Daoy (cell line): ENCODE measurements at regions not wholly inside any gene's neighbourhood (a gene's known extent, or its start where the extent isn't known, plus 50 kb on each side); places are given as distances from the start of the nearest gene placed in this dataset.
A peak's percentile ranks its signal among the peaks of the same experiment; 100 is the strongest.
"Not testable (repeated sequence)": the region's sequence is repeated elsewhere in the genome, so short reads cannot be mapped to it uniquely, and the experiment has no call there.

Experiments
- DNase-seq: peaks from one replicate; pipeline ENCODE4 v3.0.0-alpha.2; 2015; ENCODE audit warnings: low read depth

DNA sequence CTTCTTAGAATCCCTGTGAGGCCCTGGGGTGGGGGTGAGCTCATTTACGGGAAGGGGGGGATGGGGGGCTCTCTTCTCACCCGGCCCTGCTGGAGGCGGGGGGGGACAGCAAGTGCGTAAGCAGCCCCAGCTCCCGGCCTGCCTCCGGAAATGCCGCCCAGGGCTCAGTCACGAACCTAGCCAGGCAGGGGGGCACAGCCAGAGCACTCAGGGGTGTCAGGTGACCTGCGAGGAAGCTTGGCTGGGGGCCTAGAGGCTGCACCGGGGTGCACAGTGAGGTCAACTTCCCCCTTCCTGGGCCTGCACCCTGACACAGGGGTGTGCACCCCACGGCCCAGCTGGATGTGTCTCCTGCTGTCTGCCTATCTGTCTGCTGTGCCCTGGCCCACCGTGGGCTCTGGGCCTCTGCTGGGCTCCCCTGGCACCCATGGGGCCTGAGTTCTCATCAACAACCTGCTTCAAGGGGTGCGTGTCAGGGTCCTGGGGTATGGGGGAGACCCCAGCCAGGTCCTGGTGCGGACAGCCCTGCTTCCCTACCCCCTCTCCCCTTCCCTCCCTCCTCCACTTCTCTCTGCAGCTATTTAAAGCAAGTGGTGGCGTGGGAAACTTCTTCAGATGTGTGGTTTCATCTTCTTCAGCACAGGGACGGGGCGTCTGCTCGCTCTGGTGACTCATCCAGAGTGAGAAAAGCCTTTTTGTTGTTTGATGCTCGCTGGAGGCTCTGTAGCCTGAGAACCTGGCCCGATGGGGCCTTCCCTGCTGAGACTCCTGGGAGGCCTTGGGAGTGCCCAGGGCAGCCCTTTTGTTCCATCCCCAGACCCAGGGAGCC, 92.5 kb upstream of the RUNX3 start:
- peak; percentile 98 for DNase-seq

DNA sequence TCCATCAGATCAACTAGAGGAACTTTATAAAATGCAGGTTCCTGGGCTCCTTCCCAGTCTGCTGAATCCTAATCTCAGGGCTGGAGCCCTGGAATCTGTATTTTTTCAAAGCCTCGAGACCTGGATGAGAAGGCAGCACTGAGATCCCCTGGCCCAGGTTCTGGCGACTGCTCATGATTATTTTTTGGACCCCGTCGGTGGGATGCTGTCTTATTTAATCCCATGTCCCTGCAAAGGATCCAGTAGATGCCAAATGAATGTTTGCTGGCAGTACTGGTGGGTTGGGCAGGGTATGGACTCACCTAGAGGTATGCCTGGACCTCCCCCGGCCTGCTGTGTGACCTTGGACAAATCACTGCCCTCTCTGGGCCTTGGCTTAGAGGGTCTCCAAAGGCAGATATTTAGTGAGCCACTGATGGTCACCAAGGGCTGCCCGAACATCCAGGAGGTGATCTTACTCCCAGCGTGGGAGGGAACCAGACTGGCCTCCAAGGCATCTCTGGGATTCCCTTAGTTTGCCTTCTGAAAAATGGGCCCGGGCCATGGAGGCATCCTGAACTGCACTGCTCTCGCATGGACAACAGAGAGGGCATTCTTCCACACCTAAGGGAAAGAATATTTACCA, 91.6 kb upstream of the RUNX3 start:
- DNase-seq, result no peak

DNA sequence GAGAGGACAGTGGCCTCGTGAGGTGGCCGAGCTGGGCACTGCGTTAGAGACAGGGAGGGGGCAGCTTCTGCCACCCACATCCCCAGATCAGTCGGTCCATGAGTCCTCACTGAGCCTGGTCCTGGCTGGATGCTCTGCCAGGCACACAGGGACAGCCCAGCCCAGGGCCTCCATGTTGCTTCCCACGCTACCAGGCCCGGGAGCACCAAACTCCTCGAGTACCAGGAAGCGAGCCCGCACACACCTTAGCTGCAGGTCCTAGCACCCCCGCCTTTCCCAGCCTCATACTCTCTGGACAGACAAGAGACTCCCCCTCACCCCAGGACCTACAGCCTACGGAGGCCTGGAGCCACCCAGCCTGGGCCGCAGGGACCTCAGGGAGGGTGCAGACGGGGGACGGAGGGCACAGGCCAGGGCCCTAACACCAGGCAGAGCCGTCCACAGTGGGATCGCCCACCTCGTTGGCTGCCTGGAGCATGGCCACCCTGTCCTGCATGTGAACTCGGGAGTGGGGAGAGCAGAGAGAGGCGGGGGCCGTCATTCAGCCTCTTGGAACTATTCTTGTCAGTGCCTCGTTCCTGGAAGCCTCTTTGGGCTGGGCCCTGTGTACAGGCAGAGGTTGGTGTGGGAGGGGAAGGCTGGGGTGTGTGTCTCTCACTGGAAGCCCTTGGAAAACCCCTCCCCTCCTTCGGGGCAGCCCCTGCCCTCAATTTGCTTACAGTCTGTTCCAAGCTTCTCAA, 90.9 kb upstream of the RUNX3 start:
- DNase-seq, result no peak

DNA sequence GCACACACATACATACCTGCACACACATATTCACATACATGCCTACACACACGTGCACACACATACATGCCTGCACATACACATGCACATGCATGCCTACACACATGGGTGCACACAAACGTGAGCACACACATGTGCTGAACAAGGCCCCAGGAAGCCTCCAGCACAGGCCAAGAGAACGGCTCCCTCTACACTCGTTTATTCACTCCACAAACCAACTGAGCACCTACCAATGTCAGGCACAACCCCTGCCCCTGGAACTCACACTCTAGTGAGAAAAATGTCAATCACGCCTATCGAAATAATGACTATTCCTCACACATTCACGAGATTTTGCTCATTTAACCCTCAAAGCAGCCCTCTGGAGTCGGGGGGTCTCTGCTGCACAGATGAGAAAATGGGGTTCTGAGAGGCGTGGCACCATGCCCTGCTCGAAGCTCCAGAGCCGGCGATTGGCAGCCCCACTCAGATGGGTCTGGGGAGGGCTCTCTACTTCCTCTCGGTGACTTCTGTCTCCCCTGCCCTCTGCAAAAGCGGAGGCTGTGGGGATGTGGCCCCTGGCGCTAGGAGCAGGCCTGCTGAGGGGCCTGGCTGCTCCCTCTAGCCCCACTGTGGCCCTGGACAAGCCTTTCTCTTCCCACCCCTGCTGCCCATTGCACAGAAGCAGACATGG, 90.2 kb upstream of the RUNX3 start:
- no peak for DNase-seq

GRCh38 chr1:25019337-25020172, 89.5 kb upstream of the RUNX3 start:
- DNase-seq, result no peak

- DNase-seq, result no peak
Observed at GRCh38 chr1:25018943-25019336, 88.9 kb upstream of the RUNX3 start.

- no peak for DNase-seq
Observed at GRCh38 chr1:25018110-25018735, 88.1 kb upstream of the RUNX3 start.

DNA sequence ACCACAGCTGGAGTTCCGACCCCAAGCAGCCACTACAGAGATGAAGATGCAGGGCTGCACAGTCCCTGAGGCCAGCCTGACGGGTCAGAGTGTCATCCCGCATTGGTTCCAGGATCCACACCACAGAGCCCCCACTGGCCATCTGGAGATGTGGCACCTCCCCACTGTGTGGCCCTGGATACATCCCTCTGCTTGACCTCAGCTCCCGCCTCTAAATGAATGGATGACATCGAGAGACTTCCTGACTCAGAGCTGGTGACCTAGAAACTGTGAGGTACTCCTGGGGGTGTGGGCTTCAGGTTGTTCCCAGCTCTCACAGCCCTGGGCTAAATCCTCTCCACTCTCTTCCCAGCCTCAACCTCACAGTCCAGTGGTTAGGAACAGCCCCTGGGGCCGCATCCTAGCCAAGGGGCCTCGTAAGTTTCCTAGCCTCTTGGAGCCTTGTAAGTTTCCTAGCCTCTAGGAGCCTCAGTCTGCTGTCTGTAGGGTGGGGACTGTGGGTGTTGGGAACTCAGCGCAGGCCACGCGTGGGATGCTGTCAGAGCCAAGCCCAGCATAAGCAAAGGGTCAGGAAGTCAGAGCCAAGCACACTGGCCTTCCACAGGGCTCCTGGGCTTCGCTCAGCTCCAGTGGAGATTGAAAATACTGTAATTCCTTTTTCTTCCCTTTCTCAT, 87.5 kb upstream of the RUNX3 start:
- DNase-seq, result peak; percentile 57

DNA sequence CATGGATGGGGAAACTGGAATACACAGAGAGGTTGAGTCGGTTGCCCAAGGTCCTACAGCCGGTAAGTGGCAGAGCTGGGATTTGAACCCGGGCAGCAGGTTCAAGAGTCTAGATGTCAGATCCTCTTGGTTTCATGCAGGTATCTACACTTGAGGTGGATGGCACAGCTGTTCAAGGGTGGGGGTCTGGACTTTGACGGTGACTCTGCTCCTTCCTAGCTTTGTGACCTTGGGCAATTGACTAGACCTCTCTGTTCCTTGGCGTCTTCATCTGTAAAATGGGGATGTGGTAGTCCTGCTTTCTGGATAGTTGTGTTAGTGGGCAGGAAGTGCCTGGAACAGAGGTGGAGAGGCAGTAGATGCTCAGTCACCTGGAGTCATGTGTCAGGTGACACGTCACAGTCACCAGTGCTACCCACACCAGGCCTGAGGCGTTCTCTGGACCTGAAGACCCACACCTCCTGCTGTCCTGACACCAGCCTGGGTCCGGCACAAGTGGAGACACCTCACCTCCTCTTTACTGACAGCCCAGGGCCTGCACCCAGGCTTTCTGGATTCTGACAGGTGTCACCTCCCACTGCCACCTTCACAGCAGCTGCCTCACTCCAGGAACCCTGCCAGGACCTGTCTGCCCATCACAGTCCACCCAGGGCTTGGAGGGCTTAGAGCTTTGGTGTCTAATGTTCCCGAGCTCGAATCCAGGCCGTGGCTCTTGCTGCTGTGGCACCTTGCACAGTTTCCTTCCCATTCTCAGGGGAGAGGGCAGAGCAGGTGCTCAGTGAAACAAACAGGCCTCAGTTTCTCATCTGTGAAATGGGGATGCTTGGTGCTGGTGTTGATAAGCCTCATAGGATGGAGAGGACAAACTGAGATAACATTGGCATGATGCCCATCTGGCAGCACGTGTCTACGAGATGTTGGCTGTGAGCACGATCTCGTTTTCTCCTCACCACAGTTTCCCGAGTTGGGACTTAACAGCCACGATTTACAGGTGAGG, 83.2 kb upstream of the RUNX3 start:
- no peak for DNase-seq

DNA sequence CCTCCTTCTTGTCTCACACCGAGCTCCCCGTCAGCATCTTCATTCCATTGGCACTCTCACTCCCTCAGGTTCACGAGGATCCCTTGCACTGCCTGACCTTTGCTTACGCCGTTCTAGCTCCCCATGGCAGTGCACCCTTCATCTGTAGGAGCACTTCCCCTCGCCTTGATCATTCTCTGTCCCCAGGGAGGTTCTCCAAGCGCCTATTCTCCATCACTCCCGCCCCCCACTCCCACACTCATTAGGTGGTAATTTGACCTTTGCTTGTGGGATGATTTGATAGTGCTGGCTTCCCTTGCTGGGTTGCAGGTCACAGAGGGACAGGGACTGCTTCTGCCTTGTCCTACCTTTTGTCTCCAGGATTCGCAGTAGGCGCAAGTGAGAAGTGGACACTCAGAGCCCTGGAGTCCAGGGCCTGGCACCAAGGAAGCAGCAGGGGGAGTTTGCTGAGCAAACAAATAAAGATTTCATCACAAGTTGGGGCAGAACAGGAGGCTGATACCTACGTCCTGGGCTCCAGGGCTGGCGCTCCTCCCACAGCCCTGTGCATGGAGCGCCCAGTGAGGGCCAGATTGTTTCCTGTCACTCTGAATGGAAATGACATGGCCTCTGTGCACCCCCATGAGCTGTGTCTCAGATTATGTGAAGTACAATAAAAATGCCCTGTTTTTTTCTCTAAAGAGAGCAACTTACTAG, 82.0 kb upstream of the RUNX3 start:
- DNase-seq, result no peak

DNA sequence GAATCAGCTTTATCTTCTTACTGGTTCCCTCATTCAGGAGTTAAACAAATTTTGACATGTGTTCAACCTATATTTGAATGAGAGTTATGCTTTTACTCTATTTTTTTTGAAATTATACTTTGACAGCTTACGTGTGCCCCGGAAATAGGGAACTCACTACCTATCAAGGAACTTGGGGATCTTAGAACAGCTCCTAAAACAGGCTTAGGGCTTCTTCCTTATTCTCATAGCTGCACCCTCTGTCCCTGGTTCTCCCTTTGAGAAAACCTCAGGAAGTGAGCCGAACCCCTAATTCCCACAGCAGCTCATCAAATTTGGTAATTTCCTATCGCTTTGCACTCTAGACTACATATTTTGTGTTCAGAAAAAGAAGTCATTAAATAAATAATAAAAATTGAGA, 81.2 kb upstream of the RUNX3 start:
- DNase-seq, result no peak

- DNase-seq, result no peak
Observed at GRCh38 chr1:25009671-25010262, 79.7 kb upstream of the RUNX3 start.

GRCh38 chr1:25008192-25008485, 78.1 kb upstream of the RUNX3 start:
- no peak for DNase-seq

DNA sequence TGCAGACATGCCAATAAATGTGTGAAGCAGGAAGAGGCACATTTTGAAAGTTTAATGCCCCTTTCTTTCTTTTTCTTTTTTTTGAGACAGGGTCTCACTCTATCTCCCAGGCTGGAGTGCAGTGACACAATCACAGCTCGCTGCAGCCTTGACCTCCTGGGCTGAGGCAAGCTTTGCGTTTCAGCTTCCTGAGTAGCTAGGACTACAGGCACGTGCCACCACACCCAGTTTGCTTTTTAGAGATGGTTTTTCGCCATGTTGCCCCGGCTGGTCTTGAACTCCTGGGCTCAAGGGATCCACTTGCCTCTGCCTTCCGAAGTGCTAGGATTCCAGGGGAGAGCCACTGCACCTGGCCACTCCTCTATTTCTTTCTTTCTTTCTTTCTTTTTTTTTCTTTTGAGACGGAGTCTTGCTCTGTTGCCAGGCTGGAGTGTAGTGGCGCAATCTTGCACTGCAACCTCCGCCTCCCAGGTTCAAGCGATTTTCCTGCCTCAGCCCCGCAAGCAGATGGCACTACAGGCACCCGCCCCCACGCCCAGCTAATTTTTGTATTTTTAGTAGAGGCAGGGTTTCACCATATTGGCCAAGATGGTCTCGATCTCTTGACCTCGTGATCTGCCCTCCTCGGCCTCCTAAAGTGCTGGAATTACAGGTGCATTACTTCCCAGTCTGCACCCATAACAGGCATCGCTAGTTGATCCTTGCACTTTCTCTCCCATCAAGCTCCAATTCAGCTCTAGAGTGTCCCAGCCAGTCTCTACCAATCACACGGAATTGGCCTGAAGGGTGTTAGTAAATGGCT, 77.5 kb upstream of the RUNX3 start:
- DNase-seq, result not testable (repeated sequence)

DNA sequence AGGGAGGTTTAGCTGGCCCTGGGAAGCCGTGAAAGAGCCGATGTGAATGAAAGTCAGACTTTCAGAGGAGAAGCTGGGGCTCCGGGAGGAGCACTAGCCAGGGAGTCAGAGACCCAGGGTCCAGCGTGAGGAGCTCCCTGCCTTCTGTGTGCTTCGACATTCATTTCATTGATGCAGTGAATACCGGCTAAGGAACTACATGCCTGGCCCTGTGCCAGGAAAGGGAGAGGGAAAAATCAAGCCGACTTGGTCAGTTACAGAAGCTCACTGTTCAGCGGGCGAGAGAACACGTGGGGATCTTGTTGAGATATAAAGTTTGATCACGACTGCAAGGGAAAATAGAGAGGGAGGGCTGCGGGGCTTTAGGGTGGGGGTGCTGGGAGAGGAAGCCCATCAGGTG, 76.7 kb upstream of the RUNX3 start:
- no peak for DNase-seq

DNA sequence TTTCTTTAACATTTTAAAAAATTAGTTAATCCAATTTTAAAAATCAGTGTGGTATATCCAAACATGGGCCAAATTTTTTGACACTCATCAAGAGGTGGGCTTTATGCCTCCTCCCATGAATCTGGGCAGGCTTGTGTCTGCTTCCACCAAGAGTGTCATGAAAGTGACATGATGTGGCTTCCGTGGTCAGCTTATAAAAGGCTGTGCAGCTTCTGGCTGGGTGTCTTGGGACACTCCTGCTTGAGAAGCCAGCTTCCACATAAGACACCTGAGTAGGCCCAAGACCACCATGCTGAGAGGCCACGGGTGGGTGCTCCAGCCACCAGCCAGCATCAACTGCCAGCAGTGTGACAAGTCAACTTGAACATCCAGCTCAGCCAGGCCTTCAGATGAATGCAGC, 74.3 kb upstream of the RUNX3 start:
- no peak for DNase-seq

DNA sequence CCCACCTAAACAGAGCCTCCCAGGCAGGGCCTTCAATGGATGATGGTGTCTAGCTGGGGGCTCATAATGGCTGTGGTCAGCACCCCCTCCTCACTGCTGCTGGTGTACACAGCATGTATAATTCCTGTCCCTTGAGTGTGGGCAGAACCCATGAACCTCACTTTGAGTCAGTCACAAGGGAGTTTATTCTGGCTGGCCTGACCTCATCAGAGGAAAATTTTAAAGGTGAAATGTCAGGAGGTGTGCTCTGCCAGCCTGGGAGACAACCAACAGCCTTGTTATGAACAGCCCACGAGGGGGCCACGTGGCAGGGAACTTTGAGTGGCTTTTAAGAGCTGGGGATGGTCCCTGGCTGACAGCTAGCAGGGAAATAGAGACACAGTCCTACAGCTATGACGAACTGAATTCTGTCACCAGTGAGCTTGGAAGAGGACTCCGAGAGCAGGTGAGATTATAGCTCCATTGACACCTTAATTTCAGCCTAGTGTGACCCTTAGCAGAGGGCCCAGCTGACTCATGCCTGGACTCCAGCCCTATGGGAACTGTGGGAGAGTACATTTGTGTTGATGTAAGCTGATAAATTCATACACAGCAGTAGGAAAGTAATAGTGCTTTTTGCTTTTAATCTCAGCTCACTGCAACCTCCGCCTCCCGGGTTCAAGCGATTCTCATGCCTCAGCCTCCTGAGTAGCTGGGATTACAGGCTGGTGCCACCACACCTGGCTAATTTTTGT, 73.5 kb upstream of the RUNX3 start:
- DNase-seq, result no peak
